VCaP (cell line): ENCODE measurements at regions not wholly inside any gene's neighbourhood (a gene's known extent, or its start where the extent isn't known, plus 50 kb on each side); places are given as distances from the start of the nearest gene placed in this dataset.

ENCODE experiments used
- H3K27ac ChIP-seq: fragments of 450-650 bp; 2 replicates; pipeline ENCODE4 v1.5.1; 2017
- TF ChIP-seq, protein P1 (sequence below): fragments of 450-650 bp; conservative IDR thresholded peaks from 2 replicates; pipeline ENCODE4 v1.5.1; 2017; ENCODE audit warnings: mild to moderate bottlenecking, moderate library complexity

DNA sequence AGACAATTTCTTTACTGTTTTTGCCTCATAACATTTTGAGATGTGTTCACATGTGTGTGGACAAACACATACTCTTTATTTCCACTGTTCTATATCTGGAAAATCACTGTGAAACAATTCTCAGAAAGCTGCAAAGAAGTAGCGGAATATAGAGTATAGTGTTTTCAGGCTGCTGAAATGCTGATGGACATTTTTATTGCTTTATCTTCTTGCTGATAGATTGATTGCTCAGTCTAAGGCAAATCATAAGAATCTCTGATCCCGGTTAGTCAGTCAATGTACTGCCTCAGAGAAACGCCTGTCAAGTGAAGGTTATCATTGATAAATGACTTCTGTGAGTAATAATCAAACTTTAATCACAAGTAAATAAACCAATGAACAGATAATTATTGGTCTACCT, 364.9 kb upstream of the CTNND2 start:
- TF ChIP-seq, protein P1, sequence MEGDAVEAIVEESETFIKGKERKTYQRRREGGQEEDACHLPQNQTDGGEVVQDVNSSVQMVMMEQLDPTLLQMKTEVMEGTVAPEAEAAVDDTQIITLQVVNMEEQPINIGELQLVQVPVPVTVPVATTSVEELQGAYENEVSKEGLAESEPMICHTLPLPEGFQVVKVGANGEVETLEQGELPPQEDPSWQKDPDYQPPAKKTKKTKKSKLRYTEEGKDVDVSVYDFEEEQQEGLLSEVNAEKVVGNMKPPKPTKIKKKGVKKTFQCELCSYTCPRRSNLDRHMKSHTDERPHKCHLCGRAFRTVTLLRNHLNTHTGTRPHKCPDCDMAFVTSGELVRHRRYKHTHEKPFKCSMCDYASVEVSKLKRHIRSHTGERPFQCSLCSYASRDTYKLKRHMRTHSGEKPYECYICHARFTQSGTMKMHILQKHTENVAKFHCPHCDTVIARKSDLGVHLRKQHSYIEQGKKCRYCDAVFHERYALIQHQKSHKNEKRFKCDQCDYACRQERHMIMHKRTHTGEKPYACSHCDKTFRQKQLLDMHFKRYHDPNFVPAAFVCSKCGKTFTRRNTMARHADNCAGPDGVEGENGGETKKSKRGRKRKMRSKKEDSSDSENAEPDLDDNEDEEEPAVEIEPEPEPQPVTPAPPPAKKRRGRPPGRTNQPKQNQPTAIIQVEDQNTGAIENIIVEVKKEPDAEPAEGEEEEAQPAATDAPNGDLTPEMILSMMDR, result no peak
- H3K27ac ChIP-seq, result no peak overlapping the region

DNA sequence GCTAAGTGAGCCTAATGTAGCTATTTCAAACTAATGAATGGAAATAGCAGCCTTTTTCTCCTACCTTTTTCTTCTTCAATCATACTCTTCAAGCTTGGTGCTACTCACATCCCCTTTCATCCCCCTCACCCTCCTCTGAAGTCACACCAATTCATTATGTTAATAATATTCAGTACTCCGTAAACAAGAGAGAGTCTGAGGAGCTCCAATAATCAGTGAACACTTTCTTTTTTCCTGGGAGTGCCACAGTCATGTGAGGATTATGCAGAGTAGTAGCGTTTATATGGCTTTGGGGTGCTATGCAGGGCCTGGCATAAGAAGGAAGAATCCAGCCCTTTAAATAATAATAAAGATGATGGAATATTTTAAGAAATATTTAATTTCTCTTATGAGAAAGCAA, 354.3 kb upstream of the CTNND2 start:
- TF ChIP-seq, protein P1, result no peak

DNA sequence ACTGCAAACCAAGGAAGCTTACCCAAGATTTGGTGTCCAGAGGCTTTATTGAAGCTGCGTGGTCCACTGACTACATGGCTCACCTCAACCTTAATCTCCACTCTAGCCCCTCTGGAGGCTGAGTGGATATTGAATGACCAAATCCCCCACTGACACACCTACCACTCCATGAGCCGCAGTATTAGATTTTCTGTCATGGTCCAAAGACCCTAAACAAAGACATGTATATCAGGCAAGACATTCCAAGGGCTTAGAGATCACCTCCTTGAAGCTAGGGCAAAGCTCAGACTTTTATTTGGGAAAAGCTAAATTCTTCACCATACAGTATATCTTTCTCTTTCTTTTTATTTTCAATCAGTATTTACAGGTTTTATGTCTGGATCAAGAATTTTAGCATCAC, 346.2 kb upstream of the CTNND2 start:
- H3K27ac ChIP-seq, result no peak overlapping the region
- TF ChIP-seq, protein P1, result no peak

More for the DNA sequence above, 354.3 kb upstream of the CTNND2 start:
- no peak overlapping the region for H3K27ac ChIP-seq

DNA sequence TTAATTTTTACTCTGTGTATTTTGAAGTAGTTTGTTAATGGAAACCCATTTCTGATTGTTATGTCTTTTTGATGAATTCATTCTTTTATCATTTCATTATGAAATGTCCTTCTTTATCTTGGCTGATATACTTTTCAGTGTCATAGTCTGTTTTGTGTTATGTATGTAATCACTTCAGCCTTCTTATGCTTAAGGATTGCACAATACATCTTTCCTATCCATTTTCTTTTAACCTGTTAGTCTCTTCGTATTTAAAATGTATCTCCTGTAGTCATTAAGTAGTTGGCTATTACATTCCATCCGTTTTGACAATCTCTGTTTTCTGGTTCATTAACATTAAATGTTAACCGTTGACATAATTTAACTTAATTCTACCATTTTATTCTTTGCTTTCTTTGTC, 344.6 kb upstream of the CTNND2 start:
- H3K27ac ChIP-seq, result no peak overlapping the region
- TF ChIP-seq, protein P1, result no peak

DNA sequence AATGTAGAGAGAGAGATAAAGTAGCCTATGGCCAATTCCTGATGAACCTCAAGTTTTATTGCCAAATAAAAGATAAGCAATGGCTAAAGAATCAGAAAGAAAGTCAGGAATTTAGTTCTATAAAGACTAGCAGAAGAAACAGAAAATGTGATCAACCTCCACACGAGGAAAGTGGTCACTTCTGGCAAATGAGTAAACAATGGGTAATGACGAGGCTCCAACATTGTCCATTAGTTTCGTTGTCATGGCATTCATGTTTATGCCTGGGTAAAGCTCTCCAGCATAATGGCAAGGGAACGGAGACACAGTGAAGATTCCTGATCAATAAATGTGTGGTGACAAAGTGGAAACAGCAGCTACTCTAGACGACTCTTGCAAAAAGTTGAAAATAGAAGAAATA, 341.8 kb upstream of the CTNND2 start:
- TF ChIP-seq, protein P1, result no peak
- H3K27ac ChIP-seq, result no peak overlapping the region

DNA sequence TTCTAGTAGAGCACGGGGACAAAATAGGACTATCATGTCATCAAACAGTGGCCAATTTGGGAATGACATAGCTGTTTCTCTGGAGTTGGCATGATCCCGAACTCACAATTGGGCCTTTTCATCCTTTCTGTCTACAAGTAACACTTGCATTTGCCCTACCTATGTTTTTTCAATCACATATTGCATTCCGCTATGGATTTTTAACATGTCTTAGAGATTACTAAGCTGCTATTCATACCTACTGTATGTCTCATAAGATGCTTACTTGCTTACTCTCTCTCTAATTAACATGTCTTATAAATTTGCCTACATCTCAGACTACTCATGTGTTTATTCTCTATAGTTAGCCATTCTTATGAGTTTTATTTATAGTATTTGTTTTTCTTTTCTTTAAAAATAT, 341.2 kb upstream of the CTNND2 start:
- TF ChIP-seq, protein P1, result no peak

DNA sequence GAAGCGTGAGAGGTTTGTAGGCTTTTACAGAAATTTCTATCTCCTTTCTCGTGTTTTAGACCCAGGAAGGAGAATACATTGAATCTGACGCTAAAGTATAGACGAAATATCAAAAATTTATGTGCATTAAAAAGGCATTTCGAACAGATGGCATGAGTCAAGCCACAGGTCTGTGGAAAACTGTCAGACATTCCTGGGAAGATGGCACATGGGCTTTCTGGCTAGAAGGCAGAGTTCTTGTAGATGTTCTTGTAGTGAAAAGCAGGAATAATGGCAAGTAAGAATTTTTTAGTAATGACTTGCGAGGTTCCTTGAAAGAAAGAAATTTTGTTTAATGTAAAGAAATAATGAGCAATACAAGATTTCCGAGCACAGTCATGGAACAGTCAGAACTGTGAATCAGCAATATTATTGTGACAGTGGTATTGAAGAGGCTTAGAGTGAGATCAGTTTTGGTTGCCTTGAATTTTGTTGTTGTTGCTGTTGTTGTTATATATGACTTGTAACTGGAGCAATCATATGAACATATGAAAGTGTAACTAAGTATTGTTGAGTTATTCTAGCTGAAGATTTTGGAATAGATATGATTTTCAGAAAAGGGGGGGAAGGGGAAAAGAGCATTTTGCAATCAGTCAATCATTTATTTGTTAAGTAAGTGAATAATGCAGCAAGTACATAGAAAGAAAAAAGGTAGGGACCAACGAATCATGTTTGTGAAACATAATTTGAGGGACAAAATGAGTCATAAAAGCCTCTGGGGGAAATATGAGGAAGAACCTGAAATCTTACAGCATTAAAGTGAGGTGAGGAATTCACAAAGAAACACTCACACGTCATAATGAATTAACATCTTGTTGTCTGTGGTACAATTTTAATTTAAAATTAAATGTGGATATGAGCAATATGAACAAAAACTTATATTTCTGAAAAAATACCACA, 339.0 kb upstream of the CTNND2 start:
- no peak overlapping the region for H3K27ac ChIP-seq
- TF ChIP-seq, protein P1, result no peak

More for the DNA sequence above, 341.2 kb upstream of the CTNND2 start:
- no peak overlapping the region for H3K27ac ChIP-seq
